Osteoblast (primary cell): ENCODE measurements at regions not wholly inside any gene's neighbourhood (a gene's known extent, or its start where the extent isn't known, plus 50 kb on each side); places are given as distances from the start of the nearest gene placed in this dataset.

Source experiments
- DNase-seq: peaks from one replicate; pipeline ENCODE4 v3.0.0; 2011; ENCODE audit warnings: low spot score, mixed read lengths; ENCODE audit not compliant: insufficient read length; ENCODE audit errors: missing footprints
- H2AFZ ChIP-seq: 2 replicates; pipeline ENCODE4 v1.6.0; 2011; ENCODE audit warnings: mild to moderate bottlenecking, low read length
- H3K27ac ChIP-seq: 2 replicates; pipeline ENCODE4 v1.5.1; 2011; ENCODE audit warnings: mild to moderate bottlenecking, low read depth, low read length, moderate library complexity
- H3K27me3 ChIP-seq: 2 replicates; pipeline ENCODE4 v1.6.0; 2012; ENCODE audit warnings: mild to moderate bottlenecking, control low read depth, inconsistent platforms, low read length, moderate library complexity; ENCODE audit not compliant: insufficient read depth
- H3K36me3 ChIP-seq: 2 replicates; pipeline ENCODE4 v1.5.1; 2011; ENCODE audit warnings: mild to moderate bottlenecking, low read length, control low read depth, moderate library complexity; ENCODE audit not compliant: insufficient read depth
- H3K4me1 ChIP-seq: 2 replicates; pipeline ENCODE4 v1.5.1; 2011; ENCODE audit warnings: mild to moderate bottlenecking, low read length, control low read depth, moderate library complexity; ENCODE audit not compliant: insufficient read depth
- H3K4me2 ChIP-seq: 2 replicates; pipeline ENCODE4 v1.6.0; 2011; ENCODE audit warnings: mild to moderate bottlenecking, low read length; ENCODE audit not compliant: insufficient read depth
- H3K4me3 ChIP-seq: fragments of 200-600 bp; sonication (generic); 3 replicates; pipeline ENCODE4 v1.5.1; 2012; ENCODE audit warnings: mild to moderate bottlenecking, low read length, inconsistent platforms; ENCODE audit not compliant: insufficient read depth
- H3K79me2 ChIP-seq: 2 replicates; pipeline ENCODE4 v1.6.0; 2012; ENCODE audit warnings: mild to moderate bottlenecking, low read length, control low read depth, inconsistent platforms; ENCODE audit not compliant: insufficient read depth
- H3K9me3 ChIP-seq: 2 replicates; pipeline ENCODE4 v1.5.1; 2011; ENCODE audit warnings: low read depth, low read length, control low read depth
- H4K20me1 ChIP-seq: 2 replicates; pipeline ENCODE4 v1.6.0; 2012; ENCODE audit warnings: mild to moderate bottlenecking, low read length, control low read depth; ENCODE audit not compliant: insufficient read depth
- CTCF ChIP-seq: IDR thresholded peaks from 2 replicates; pipeline ENCODE4 v1.5.1; 2011; ENCODE audit warnings: mild to moderate bottlenecking, low read depth, low read length, moderate library complexity; ENCODE audit errors: extremely low read depth

- Histone ChIP-seq H3K27ac (no peak overlapping the region), H3K36me3 (no peaks in the 10 kb centered on the region), H2AFZ (no peak overlapping the region), H3K9me3 (no peaks in the 10 kb centered on the region), H3K4me1 (peaks cover 13% of the 10 kb centered on the region), H3K27me3 (no peaks in the 10 kb centered on the region), H3K4me2 (no peak overlapping the region), H3K79me2 (no peaks in the 10 kb centered on the region), H4K20me1 (no peaks in the 10 kb centered on the region), H3K4me3 (no peak overlapping the region)
- TF ChIP-seq CTCF: no peak
- no peak for DNase-seq
Observed at GRCh38 chr4:53847965-53848364, 216.4 kb downstream of the CHIC2 start.

GRCh38 chr4:53844551-53844950, 219.9 kb downstream of the CHIC2 start:
- no peaks in the 10 kb centered on the region for H3K9me3 ChIP-seq

GRCh38 chr4:53844133-53844532, 220.3 kb downstream of the CHIC2 start:
- no peak for TF ChIP-seq CTCF
- no peaks in the 10 kb centered on the region for H4K20me1 ChIP-seq
- H3K79me2 ChIP-seq: no peaks in the 10 kb centered on the region
- no peaks in the 10 kb centered on the region for H3K27me3 ChIP-seq
- peaks cover 3% of the 10 kb centered on the region for H3K4me1 ChIP-seq
- H3K9me3 ChIP-seq: no peaks in the 10 kb centered on the region
- no peak overlapping the region for H3K4me2 ChIP-seq
- H3K36me3 ChIP-seq: no peaks in the 10 kb centered on the region
- no peak overlapping the region for H3K4me3 ChIP-seq
- H3K27ac ChIP-seq: no peak overlapping the region
- DNase-seq: no peak
- no peak overlapping the region for H2AFZ ChIP-seq

More at GRCh38 chr4:53844551-53844950, 219.9 kb downstream of the CHIC2 start:
- H2AFZ ChIP-seq: no peak overlapping the region
- no peaks in the 10 kb centered on the region for H3K79me2 ChIP-seq
- TF ChIP-seq CTCF: no peak
- H3K27me3 ChIP-seq: no peaks in the 10 kb centered on the region
- no peaks in the 10 kb centered on the region for H3K36me3 ChIP-seq
- no peak overlapping the region for H3K4me3 ChIP-seq
- peaks cover 3% of the 10 kb centered on the region for H3K4me1 ChIP-seq
- H3K4me2 ChIP-seq: no peak overlapping the region
- no peak overlapping the region for H3K27ac ChIP-seq
- no peak for DNase-seq
- H4K20me1 ChIP-seq: no peaks in the 10 kb centered on the region

DNA sequence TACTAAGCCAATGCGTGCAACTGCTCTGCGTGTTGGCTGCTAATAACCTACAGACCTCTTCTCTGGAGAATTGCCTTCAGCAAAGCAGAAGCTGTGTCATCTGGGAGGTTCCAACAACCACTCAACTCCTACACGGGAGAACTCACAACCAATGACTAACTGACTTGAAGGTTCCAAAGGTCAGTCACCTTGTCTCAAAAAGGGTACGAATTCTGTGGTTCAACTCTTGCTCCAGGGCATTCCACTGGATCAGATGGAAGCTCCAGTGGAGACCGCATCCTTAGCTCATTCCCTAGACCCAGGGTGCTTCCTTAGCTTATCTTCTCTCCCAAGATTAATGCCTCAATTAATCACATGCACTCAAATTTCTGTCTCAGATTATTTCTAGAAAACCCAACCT, 222.7 kb downstream of the CHIC2 start:
- Histone ChIP-seq H3K4me2 (no peak overlapping the region), H3K9me3 (no peaks in the 10 kb centered on the region), H3K4me1 (peaks cover 3% of the 10 kb centered on the region), H3K36me3 (no peaks in the 10 kb centered on the region), H2AFZ (no peak overlapping the region), H3K4me3 (no peak overlapping the region), H4K20me1 (no peaks in the 10 kb centered on the region), H3K27me3 (no peaks in the 10 kb centered on the region), H3K27ac (no peak overlapping the region), H3K79me2 (no peaks in the 10 kb centered on the region)
- no peak for TF ChIP-seq CTCF
- no peak for DNase-seq
